GM23248 (cell line): ENCODE measurements at regions not wholly inside any gene's neighbourhood (a gene's known extent, or its start where the extent isn't known, plus 50 kb on each side); places are given as distances from the start of the nearest gene placed in this dataset.

Source experiments
- DNase-seq: peaks from one replicate; pipeline ENCODE4 v3.0.0-alpha.2; 2015
- H2AFZ ChIP-seq: fragments of 200-600 bp; sonication (generic); 2 replicates; pipeline ENCODE4 v1.6.1; 2016; ENCODE audit warnings: antibody characterized with exemption
- H3F3A ChIP-seq: fragments of 200-600 bp; sonication (generic); 2 replicates; pipeline ENCODE4 v1.6.1; 2016; ENCODE audit warnings: mild to moderate bottlenecking, antibody characterized with exemption, mixed run types; ENCODE audit not compliant: insufficient read depth
- H3K27ac ChIP-seq: fragments of 200-600 bp; sonication (generic); 2 replicates; pipeline ENCODE4 v1.5.1; 2016; ENCODE audit warnings: mild to moderate bottlenecking
- H3K27me3 ChIP-seq: fragments of 200-600 bp; sonication (generic); replicated peaks from 2 replicates; pipeline ENCODE4 v1.6.1; 2016; ENCODE audit warnings: mild to moderate bottlenecking; ENCODE audit not compliant: insufficient read depth
- H3K36me3 ChIP-seq: fragments of 200-600 bp; sonication (generic); 2 replicates; pipeline ENCODE4 v1.6.1; 2016; ENCODE audit warnings: low read depth, mild to moderate bottlenecking
- H3K4me1 ChIP-seq: fragments of 200-600 bp; sonication (generic); 2 replicates; pipeline ENCODE4 v1.6.1; 2016; ENCODE audit warnings: mild to moderate bottlenecking; ENCODE audit not compliant: insufficient read depth
- H3K4me2 ChIP-seq: fragments of 200-600 bp; sonication (generic); one replicate; pipeline ENCODE4 v1.6.1; 2016; ENCODE audit warnings: mild to moderate bottlenecking; ENCODE audit not compliant: unreplicated experiment
- H3K4me3 ChIP-seq: fragments of 200-600 bp; sonication (generic); 2 replicates; pipeline ENCODE4 v1.5.1; 2016; ENCODE audit warnings: mild to moderate bottlenecking
- H3K79me2 ChIP-seq: fragments of 200-600 bp; sonication (generic); 2 replicates; pipeline ENCODE4 v1.6.1; 2016; ENCODE audit warnings: mild to moderate bottlenecking; ENCODE audit not compliant: insufficient read depth
- H3K9ac ChIP-seq: fragments of 200-600 bp; sonication (generic); 2 replicates; pipeline ENCODE4 v1.6.1; 2016; ENCODE audit warnings: mild to moderate bottlenecking
- H3K9me2 ChIP-seq: fragments of 200-600 bp; sonication (generic); 2 replicates; pipeline ENCODE4 v1.6.1; 2016; ENCODE audit warnings: mixed run types, mild to moderate bottlenecking, moderate library complexity; ENCODE audit not compliant: insufficient read depth
- H3K9me3 ChIP-seq: fragments of 200-600 bp; sonication (generic); one replicate; pipeline ENCODE4 v1.6.1; 2017; ENCODE audit warnings: low read depth
- H4K20me1 ChIP-seq: fragments of 200-600 bp; sonication (generic); 2 replicates; pipeline ENCODE4 v1.6.0; 2016; ENCODE audit not compliant: insufficient read depth
- EZH2 ChIP-seq: fragments of 200-600 bp; sonication (generic); IDR thresholded peaks from 2 replicates; pipeline ENCODE4 v1.6.1; 2018; ENCODE audit warnings: antibody characterized with exemption, mild to moderate bottlenecking; ENCODE audit not compliant: insufficient read depth, poor library complexity, severe bottlenecking
- EZH2phosphoT487 ChIP-seq: fragments of 200-600 bp; sonication (generic); IDR thresholded peaks from 2 replicates; pipeline ENCODE4 v1.6.1; 2018; ENCODE audit warnings: antibody characterized with exemption, moderate library complexity, mild to moderate bottlenecking, low read depth; ENCODE audit not compliant: insufficient read depth
- WGBS, 2 experiments: methylation state at CpG; one replicate each; pipeline ENCODE4 v1.1.6; 2015 to 2017; ENCODE audit warnings: low lambda C conversion rate in 2 of 2, low coverage in 1 of 2; ENCODE audit errors: missing lambda C conversion rate in 2 of 2; 5-methylcytosine and 5-hydroxymethylcytosine counted together
- in situ Hi-C: fragments of 300-500 bp; cut with MboI; formaldehyde crosslinking; loops from 2 replicates; pipeline ENCODE4 v1.15.0; 2020

DNA sequence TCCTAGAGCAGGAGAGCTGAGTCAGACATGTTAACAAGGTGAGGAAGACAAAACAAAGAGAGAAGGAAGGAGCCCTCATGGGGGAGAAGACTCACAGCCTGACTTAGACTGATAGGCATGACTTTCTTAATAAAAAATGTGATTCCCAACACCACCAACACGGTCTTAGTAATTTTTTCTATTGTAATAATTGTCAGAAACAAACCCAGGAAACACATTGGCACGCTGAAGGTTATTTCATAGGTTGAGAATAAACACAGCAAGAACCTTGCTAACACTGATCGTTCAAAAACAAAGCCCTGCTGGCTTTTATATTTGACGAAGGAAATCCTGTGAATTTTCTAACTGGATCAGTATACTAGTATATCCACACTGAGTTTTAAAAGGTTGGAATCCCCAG, 286.8 kb downstream of the HACE1 start:
- no peak for DNase-seq
- WGBS, 2 experiments: 26 to 31% methylated on average over 4 of the region's 4 CpGs
- in situ Hi-C loops: no loop called here
- Histone ChIP-seq H3K27ac (no peak overlapping the region), H3K4me3 (no peak overlapping the region), H2AFZ (no peak overlapping the region), H3K9me3 (no peaks in the 10 kb centered on the region), H3K27me3 (no peaks in the 10 kb centered on the region), H3K4me1 (no peaks in the 10 kb centered on the region), H3K9me2 (no peaks in the 10 kb centered on the region), H3K9ac (no peak overlapping the region), H3K4me2 (no peak overlapping the region), H3F3A (no peaks in the 10 kb centered on the region), H3K36me3 (no peaks in the 10 kb centered on the region), H3K79me2 (no peaks in the 10 kb centered on the region), H4K20me1 (no peaks in the 10 kb centered on the region)
- no peak for TF ChIP-seq EZH2phosphoT487

DNA sequence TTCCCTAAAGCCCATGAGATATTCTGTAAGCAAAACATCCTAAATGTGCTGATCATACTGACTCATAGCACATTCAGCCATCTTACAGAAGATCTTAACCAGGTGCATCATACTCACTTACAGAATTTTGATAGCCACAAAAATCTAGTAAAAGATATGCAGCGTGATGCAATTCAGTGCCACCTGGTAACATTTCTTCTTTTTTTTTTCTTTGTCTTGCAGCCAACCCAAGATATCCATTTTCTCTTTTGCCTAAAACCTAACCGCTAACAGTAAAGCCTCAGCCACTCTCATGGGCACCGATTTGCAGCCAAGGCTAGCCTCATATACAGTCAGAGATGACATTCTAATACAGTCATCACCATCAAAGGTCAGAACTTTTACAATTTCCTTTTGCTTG, 293.3 kb downstream of the HACE1 start:
- no peaks in the 10 kb centered on the region for H3F3A ChIP-seq
- in situ Hi-C loops: no loop called here
- no peak overlapping the region for H3K9ac ChIP-seq
- H3K4me2 ChIP-seq: no peak overlapping the region
- H3K27me3 ChIP-seq: no peaks in the 10 kb centered on the region
- no peak overlapping the region for H2AFZ ChIP-seq
- H3K4me1 ChIP-seq: no peaks in the 10 kb centered on the region
- no peaks in the 10 kb centered on the region for H3K9me3 ChIP-seq
- no peaks in the 10 kb centered on the region for H3K79me2 ChIP-seq
- DNase-seq: peak; percentile 0
- no peaks in the 10 kb centered on the region for H3K9me2 ChIP-seq
- H3K27ac ChIP-seq: no peak overlapping the region
- no peaks in the 10 kb centered on the region for H3K36me3 ChIP-seq
- no peaks in the 10 kb centered on the region for H4K20me1 ChIP-seq
- WGBS, 2 experiments: 55 to 60% methylated on average over 3 of the region's 3 CpGs
- TF ChIP-seq EZH2phosphoT487: no peak
- TF ChIP-seq EZH2: no peak
- no peak overlapping the region for H3K4me3 ChIP-seq

GRCh38 chr6:104563306-104563705, 296.4 kb downstream of the HACE1 start:
- Histone ChIP-seq H3K4me3 (no peak overlapping the region), H4K20me1 (no peaks in the 10 kb centered on the region), H3K9me2 (no peaks in the 10 kb centered on the region), H3K9me3 (no peaks in the 10 kb centered on the region), H3K27me3 (no peaks in the 10 kb centered on the region), H3K27ac (no peak overlapping the region), H3K4me1 (no peaks in the 10 kb centered on the region), H3K36me3 (no peaks in the 10 kb centered on the region), H3K79me2 (no peaks in the 10 kb centered on the region), H3F3A (no peaks in the 10 kb centered on the region), H3K9ac (no peak overlapping the region), H2AFZ (no peak overlapping the region), H3K4me2 (no peak overlapping the region)
- in situ Hi-C loops: no loop called here
- WGBS, 2 experiments: 33 to 34% methylated on average over 3 of the region's 3 CpGs
- TF ChIP-seq EZH2: no peak
- TF ChIP-seq EZH2phosphoT487: no peak
- no peak for DNase-seq

DNA sequence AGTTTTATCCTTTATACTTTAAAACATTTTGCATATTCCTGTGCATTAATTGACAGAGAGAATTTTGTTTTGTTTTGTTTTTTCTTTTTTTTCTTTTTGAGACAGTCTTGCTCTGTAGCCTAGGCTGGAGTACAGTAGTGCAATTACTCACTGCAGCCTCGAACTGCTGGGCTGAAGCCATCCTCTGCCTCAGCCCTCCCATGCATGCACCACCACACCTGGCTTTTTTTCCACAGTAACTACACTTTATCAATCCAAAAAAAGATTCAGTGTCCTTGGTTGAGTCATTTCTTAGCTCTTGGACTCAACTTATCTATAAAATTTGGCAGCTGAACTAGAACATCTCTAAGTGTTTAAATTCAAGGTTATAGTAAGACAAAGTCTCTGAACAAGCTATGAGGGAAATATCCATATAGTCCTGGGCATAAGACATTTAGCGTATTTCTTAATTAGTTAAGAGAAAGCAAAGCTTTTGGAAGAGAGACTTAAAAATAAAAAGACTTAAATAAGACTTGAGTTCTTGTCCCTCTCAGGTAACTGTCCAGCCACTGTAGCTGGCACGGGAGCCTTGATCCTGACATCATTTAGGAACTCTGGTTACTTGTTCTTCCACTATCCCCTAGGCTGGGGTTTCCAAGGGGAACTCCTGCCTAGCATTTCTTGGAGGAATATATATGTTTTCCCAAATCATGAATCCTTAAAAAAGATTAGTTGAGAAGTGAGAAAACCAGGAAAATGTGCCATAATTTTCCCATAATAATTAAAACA, 300.1 kb downstream of the HACE1 start:
- Histone ChIP-seq H3K27me3 (no peaks in the 10 kb centered on the region), H2AFZ (no peak overlapping the region), H3K27ac (no peak overlapping the region), H3K4me1 (no peaks in the 10 kb centered on the region), H3K9ac (no peak overlapping the region), H3K9me2 (no peaks in the 10 kb centered on the region), H3F3A (no peaks in the 10 kb centered on the region), H4K20me1 (no peaks in the 10 kb centered on the region), H3K79me2 (no peaks in the 10 kb centered on the region), H3K9me3 (no peaks in the 10 kb centered on the region), H3K36me3 (no peaks in the 10 kb centered on the region), H3K4me3 (no peak overlapping the region), H3K4me2 (no peak overlapping the region)
- 26 to 37% methylated on average over 3 of the region's 3 CpGs for WGBS, 2 experiments
- TF ChIP-seq EZH2phosphoT487 (no peak), EZH2 (no peak)
- DNase-seq: no peak
- in situ Hi-C loops: no loop called here
